Activated naive CD4-positive, alpha-beta T cell treated with Interleukin-2 at 50 U/mL for 16 hours (primary cell): ENCODE measurements at regions not wholly inside any gene's neighbourhood (a gene's known extent, or its start where the extent isn't known, plus 50 kb on each side); places are given as distances from the start of the nearest gene placed in this dataset.

ENCODE experiments used
- DNase-seq: peaks from one replicate; pipeline ENCODE4 v3.0.0-alpha.2; 2020

DNA sequence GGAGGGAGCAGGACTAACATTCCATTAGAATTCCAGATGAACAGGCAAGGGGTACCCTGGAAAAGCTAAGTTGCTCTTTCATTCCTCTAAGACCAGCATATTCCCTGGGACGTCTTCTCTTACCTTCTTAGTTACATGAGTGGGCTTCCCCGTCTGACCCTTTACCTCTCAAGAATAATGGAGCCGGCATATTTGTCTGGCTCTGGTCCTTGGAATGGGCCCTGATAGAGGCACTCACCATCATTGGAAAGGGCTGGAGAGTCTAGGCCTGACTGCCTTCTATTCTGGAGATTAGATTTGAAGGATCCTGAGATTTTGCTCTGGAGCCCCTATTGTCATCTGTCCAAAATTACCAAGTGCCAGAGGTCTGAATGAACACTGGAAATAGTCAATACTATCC lies 347.5 kb downstream of the MYCN start:
- DNase-seq = no peak

DNA sequence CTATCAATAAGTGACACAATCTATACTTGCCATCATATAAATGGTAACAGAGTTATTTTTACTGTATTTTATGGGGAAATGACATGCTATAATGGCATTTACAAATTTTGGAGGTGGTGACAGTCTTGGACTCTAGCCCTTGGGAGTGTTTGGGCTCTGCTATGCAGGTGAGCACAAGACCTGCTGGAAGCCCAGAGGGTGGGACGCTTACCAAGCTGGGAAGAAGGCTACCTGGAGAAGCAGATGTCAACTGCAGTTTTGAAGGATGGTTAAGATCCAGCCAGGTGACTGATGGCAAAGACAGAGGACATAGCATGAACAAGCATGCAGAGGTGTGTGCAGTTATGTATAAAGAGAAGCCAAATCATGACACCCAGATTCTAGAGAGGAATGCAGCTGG lies 346.9 kb downstream of the MYCN start:
- no peak for DNase-seq

DNA sequence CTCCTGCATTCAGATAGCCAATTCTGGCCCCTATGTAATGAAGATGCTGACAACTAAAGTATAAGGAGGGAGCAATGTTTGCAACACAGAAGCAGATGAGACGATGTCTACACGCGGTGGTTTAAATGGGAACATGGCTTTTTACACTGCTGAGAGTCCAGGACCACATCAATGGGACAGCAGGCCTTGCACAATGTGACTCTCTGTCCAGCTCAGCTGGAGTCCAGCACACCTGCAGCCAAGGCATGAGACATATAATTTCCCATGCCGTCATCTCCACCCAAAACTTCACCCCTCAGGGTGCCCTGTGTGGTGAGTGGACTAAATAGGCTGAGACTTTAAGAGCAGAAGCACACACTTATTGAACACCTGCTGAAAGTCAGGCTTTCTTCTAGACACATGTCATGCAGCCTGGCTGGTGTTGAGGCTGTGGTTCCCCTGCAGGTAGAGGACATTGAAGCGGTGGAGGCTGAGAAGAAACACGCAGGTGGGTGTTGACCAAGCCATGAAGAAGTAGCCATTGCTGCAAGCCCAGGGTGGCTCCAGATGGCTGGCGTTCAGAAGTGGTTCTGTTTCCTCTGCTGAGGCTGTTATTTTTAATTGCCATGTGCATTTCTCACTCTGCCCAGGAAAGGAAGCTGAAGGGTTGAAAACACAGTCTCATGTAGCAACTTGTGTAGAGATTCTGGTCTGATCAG lies 345.6 kb downstream of the MYCN start:
- DNase-seq = no peak

DNA sequence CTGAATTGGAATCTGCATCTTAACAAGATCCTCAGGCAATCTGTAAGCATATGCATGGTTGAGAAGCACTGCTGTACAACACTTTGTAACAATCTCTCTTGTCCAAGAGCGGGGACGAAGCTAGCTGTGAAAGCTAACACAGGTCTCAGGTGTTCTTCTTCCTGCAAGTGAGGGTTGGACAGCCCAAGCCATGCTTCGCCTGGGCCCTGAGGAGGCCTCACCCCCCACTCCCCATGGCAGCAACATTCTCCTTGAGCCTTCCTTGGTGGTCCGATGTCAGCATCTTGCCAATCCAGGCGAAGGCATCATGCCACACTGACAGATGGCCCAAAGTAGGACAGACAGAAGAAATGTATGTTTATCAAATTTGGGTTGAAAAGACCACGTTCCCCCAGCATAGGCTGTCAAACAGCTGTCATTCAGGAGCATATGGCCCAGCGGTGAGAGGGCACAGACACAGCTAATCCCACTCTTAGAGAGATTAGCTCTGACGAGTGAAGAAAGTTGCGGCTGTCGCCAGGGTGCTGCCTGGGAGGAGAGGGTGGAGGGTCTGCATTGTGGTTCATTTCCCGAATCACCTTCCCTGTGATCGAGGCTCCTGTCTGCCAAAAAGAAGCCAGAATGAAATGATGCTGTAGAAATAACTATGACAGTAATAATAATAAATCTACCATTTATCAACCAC lies 344.7 kb downstream of the MYCN start:
- no peak for DNase-seq

DNA sequence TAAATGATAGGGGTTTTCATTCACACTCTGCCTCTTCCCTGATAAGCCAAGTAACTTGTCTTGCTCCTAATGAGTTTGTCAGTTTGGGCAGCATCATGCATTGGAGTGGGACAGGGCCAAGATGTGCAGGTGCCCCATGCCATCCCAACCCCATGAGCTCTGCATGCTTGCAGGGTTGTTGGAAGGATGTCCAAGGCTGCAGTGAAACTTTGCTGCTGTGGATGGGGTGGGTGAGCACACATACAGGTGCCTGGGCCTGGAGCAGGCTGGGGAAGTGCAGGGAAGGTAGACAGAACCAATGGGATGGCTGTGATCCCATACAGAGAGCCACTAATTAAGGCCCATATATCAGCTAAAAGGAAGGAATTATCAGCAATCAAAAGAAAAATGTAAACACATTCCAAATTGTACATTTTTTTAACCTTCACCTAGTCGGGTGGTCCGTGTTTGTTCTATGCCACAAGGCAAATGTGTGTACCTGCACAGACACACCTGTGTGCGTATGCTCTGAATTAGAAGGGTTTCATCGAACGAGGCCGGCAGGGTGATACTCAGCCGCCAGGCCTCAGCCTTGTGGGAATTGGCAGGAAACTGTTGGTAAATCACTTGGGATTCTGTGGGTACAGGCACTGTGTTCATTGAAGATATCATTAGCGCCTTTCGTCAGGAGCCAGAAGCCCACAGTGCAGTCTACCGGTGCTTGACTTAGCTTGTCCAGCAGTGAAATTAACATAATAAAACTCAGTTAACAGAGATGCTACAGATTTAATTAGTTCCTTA lies 342.9 kb downstream of the MYCN start:
- DNase-seq = no peak

DNA sequence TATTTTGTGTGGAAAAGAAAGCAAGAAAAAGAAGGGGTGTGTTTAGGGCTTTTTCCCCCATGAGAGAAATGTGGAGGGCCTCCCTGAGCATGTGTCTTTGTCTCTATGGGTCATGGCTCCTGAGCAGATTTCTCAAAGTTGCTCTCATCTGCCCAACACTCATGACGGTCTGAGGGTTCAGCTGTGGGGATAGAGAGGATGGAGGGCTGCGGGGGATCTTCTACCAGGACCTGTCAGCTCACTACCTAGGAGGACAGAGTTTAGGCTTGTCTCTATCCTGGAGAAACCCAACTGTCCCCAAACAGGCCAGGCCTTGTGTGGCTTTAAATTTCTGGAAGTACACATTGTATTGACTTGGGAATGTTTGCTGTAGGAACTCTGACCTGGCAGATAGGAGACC lies 342.2 kb downstream of the MYCN start:
- no peak for DNase-seq

DNA sequence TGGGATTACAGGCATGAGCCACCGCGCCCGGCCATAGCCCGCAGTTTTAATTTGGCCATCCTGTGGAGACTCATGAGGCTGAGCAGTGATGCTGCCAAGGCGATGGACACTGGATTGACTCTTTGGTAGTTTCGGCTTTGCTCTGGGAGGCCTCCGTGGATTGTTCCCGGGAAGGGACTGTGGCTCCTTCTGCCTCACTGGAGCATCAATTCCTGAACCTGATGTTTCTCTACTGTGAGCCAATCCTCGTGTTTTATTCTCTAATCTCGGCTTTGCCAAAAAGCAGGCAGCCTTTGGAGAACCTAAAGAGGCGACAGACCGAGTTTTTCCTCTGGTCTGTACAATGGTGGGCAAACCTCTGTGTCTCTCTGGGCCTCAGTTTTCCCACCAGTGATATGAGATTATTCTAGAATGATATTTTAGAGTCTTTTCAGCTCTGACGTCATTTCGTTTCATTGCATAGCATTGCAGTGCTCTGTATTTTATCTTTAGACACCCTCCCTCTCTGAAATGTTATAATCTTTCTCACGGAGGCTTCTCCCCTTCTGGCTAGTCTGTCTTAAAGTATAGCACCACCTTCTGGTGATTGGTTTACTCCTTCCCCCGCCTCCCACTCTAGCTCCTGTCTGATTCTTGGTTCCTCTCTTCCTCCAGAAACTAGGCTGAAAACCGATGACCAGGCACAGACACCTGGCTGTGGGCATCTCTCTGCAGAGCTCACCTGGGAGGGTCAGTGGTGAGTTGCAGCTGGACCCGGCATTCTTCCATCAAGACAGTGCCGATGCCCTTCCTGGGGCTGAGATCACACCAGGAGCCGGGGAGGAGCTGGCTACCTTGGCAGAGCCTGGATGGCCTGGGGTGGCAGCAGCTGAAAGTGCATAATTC lies 341.3 kb downstream of the MYCN start:
- no peak for DNase-seq

DNA sequence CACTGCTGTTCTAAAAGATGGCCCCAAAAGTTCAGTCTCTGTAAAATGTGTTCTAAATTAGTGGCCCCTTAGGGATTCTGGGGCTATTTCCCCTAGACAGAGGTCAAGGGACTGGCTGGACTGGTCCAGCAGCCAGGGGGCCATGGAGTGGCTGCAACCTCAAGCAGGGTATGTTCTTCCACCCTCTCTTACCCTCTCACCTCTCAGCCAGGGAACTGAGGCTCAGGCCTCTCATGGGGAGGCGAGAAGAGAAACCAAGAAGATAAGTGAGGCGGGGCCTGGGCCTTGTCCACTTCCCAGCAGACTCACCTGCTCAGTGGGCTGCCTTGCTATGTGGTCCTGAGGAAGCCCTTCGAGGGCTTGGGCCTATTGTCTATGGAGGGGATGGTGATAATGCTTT lies 339.7 kb downstream of the MYCN start:
- no peak for DNase-seq

DNA sequence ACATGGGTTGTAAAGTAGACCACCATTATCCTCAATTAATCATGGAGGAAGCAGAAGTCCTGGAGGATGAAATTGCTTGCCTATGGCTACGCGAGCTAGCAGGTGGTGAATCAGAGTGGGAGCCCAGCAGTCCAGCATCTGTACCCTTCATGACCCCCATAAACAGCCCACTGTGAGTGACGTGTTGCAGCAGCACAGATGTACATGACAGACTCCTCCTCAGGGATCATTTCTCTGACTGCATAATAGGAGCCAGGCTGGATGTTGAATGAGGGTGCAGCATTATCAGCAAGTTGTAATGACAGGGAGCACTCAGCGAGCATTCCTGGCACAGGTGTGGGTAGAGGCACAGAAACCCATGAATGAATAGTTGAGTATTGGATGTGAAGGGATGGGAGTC lies 339.3 kb downstream of the MYCN start:
- no peak for DNase-seq

DNA sequence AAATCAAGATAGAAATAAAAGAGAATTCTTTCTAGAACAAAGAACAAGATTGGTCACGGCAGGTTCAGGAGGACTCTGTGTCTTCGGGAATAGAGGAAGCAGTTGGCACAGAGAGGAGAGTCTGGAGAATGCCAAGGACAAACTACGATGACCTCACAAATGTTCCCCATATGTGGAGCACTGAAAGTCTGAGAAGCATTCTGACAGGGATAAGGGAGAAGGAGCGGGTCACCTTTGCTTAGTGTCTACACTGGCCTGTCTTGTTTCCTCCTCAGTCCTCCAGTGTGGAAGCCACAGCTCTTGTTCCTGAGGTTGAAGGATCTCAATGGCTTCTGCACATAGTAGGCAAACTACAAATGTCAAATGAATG lies 338.8 kb downstream of the MYCN start:
- no peak for DNase-seq

DNA sequence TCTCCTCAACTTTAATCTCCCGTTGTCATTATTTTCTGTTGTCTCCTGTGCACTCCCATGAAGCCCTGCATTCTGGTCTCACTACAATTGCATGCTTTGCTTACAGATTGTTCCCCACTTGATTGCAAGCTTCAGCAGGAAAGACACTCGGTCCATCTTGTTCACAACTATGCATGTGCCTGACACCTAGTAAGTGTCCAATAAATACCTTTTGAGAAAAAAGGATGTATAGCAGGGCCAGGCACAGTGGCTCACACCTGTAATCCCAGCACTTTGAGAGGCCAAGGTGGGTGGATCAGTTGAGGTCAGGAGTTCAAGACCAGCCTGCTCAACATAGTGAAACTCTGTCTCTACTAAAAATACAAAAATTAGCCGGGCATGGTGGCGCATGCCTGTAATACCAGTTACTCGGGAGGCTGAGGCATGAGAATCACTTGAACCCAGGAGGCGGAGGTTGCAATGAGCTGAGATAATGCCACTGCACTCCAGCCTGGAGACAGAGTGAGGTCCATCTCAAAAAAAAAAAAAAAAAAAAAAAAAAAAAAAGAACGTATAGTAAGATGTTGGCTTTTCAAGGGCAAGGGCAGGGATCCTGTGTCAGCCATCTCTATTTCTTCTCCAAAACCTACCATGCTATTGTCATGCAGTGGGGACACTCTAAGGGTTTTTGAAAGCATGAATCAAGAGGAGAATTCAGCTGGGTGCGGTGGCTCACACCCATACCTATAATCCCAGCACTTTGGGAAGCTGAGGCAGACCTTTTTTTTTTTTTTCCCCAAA lies 338.3 kb downstream of the MYCN start:
- no peak for DNase-seq

DNA sequence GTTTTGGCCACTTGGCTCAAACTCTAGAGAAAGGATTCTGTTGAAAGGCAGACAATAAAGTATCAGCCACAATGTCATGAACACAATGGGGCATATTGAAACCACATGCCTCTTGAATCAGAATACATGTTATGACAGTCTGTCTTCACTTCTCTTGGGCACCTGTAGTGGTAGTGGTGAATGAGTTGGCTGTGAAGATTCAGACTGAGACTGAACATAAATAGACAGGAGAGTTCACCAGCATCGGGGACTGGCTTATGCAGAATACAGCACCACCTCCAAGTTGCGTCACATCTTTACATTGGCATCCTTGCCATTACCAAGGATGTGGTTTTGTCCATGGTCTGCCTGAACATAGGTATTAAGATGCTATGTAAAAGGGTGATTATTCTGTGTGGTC lies 336.8 kb downstream of the MYCN start:
- no peak for DNase-seq

DNA sequence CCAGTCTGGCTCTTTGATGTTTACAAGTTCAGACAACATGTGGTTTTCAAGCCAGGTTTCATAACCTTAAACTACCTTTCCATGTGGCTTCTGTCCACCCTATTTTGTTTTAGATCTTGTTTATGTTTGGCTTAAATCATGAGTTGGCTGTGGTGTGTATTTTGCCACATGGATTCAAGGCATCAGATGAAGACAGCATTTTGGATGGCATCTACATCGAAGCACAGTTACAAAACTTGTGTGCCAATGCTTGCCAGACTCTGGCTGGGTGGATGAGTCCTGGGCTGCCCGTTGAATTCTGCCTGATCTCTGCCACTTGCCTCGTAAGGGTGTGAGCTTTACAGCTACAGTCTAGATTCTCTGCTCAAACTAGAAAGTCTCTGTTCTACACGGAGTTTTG lies 335.3 kb downstream of the MYCN start:
- no peak for DNase-seq

DNA sequence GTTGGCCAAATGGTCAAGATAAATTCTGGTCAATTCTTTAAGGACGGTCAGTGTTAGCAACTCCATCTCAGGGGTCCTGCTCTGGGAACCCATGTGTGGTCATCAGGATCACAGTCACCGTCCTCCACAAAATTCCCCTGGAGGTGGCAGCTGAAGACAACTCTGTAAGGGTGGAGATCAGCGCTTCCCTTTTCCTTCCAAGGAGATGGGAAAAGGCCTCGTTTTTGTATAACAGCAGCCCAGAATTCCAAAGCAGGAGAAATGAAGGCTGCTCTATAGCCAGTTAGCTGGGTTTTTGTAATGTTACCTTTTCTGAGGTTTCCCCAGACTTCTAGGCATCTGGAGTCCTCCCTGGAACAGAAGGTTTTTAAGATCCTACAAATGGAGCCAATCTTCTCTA lies 334.8 kb downstream of the MYCN start:
- no peak for DNase-seq

DNA sequence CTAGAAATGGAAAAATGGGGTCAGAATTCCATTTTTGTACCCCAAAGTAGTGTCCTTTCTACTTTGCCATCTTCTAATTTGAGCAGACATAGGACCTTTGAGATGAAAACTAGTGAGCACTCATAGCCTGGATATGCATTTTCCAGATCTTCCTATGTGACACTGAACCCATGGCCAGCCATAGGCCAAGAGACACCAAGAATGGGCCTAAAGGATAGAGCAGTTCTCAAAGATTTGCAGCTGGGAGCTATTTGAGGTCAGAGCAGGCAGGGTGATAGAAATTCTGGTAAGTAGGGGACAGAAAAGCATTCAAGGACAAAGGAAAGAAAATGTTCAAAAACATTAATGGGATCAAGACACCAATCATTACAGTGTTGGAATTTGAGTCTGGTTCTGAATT lies 332.8 kb downstream of the MYCN start:
- DNase-seq = no peak

DNA sequence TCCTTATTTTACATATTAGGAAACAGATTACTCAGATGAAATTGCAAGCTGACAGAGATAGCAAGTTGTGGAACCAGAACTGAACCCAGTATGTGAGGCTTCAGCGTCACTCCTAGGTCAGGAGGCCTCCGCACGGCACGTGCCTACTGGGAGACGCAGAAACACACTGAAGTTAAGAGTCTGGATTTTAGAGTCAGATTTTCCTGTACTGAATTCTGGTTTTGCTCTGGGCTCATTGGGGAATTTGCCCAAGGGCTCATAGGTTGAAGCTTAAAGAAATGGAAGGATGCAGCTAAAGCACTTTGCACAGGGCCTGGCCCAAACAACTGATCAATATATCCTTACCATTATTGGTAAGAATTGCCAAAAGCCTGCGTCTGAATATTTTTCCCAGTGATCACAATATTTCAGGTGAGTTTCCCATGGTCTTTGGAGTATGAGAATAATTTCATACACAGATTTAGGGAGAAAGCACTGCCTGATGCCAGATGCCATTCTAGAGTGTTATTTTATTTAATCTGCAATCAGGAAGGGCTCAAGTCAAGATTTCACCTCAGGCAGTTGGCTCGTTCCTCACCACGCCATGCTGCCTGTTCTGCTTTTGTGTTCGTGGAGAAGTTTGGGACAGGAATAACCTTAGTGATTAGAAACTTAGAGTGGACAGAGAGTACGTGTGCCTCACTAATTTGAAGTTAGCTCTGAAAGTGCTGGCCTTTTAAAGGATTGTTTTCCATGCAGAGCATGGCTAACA lies 331.9 kb downstream of the MYCN start:
- no peak for DNase-seq

DNA sequence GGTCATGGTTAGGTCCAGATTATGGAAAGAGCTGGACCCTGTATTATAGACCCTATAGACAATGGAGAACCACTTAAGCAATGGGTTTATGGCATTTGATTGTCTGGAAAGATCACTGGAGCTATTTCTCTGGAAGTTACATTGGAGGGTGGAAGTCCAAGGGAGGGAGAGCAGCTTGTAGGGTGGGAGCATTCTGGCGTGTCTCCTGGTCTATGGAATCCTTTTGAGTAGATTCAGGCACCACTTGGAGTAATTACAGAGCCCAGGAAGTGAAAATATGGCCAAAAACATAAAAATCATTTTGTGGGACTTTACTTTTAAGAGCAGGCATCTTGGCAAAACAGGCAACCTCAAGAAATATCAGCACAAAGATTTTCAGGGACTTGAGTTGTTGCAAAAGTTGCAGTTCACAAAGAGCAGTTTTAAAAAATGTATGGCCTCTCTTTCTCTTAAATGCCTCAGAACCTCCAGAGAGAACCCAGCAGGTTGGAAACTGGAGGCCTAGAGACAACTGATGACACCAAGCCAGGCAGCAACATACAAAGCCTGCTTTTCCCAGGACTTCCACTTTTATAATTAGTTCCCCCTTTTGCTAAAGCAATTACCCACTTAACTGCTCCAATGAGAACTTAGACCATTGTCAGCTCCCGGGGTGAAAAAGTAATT lies 331.0 kb downstream of the MYCN start:
- no peak for DNase-seq

DNA sequence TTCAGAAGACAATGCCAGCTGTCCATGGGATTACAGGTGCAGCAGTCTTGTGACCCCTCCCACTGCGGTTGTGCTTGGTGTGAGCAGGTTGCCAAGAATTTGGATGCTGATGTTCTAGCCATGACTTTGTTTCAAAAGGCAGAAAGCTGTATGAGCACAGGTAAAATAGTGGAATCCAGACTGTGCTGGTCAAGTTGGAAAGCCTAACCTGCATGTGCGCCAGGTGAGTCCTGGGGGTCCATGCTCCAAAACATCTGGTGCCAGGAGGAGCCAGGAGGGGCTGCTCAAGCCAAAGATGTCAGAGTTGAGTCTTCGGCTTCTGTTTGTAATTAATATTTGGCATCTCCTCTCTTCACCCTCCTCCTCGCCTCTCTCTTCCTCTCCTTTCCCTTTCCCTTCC lies 330.1 kb downstream of the MYCN start:
- DNase-seq = no peak

DNA sequence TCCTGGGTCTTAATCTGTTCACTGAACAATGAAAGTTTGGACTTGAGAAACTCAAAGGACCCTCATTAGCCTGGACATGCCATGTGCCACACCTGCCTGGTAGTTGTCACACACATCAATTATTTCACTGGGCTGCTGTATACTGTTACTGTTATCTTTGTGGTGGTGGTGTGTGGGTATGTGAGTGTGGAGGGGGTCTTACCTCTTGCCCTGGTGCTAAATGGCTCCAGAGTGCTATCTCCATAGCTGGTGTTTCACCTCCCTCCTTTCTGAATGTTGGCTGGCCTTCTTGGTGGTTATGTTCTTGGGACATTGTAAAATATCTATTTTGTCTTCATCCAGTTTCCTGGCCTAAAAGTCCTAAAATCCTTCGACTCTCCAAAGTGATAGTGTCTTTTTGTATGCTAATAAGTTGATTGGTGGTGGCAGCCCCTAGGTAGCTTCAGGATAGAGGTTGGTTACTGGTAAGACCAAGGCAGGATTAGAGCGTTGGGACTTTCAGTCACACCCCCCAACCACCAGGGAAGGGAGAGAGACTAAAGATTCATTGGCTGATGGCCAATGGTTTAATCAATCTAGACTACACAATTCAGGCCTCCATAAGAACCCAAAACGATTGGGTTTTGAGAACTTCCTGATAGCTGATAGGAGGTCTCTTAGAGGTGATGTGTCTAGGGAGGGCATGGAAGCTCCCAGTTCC lies 328.1 kb downstream of the MYCN start:
- DNase-seq = no peak

DNA sequence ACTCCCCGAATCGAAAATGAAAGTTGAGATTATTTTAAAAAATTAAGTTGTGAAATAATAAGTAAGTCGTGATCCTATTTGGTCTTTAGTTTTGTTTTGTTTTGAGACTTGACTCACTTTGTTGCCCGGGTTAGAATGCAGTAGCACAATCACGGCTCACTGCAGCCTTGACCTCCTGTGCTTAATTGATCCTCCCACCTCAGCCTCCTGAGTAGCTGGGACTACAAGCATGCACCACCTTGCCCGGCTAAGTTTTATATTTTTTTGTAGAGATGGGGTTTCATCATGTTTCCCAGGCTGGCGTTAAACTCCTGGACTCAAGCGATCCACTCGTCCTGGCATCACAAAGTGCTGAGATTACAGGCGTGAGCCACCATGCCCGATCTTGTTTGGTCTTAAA lies 326.2 kb downstream of the MYCN start:
- no peak for DNase-seq
